Bronchial epithelial cell (primary cell): ENCODE measurements at regions not wholly inside any gene's neighbourhood (a gene's known extent, or its start where the extent isn't known, plus 50 kb on each side); places are given as distances from the start of the nearest gene placed in this dataset.

Experiments used
- DNase-seq: peaks from one replicate; pipeline ENCODE4 v3.0.0-alpha.2; 2010; ENCODE audit warnings: low read depth
- FAIRE-seq: peaks from 2 replicates; lab custom pipeline; 2011; peaks lifted over from hg19 to GRCh38; lab: Jason Lieb, UNC
- H3K27me3 ChIP-seq: 2 replicates; pipeline ENCODE4 v1.5.1; 2011; ENCODE audit warnings: low read length; ENCODE audit not compliant: control insufficient read depth, insufficient read depth
- H3K36me3 ChIP-seq: 2 replicates; pipeline ENCODE4 v1.5.1; 2011; ENCODE audit warnings: low read length; ENCODE audit not compliant: control insufficient read depth, insufficient read depth
- H3K4me3 ChIP-seq: 2 replicates; pipeline ENCODE4 v1.5.1; 2011; ENCODE audit warnings: mild to moderate bottlenecking, low read depth, low read length, control low read depth
- TF ChIP-seq, protein P1 (sequence below): IDR thresholded peaks from 2 replicates; pipeline ENCODE4 v1.5.1; 2011; ENCODE audit warnings: mild to moderate bottlenecking, moderate library complexity, low read length, control low read depth, inconsistent platforms; ENCODE audit not compliant: insufficient read depth, severe bottlenecking

DNA sequence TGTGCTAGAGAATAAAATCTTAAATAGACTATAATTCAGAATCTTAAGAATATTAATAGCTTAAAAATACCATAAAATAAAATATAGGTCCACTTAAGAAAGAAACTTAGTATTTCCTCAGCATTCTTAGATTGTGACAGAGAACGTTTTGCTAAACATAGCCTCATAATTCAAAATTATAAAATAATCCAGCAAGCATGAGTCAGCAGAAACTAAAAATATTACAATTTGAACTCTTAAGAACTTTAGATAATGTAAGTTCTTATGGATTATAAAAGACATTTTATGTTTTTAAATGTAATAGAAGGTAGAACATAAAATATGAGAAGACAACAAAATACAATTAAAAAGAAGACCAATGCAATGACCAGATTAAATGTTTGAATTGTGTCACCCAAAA is 164.5 kb upstream of the MC4R start:
- FAIRE-seq = no peak
- Histone ChIP-seq H3K36me3 (no peaks in the 10 kb centered on the region), H3K4me3 (no peak overlapping the region), H3K27me3 (no peaks in the 10 kb centered on the region)
- TF ChIP-seq, protein P1, sequence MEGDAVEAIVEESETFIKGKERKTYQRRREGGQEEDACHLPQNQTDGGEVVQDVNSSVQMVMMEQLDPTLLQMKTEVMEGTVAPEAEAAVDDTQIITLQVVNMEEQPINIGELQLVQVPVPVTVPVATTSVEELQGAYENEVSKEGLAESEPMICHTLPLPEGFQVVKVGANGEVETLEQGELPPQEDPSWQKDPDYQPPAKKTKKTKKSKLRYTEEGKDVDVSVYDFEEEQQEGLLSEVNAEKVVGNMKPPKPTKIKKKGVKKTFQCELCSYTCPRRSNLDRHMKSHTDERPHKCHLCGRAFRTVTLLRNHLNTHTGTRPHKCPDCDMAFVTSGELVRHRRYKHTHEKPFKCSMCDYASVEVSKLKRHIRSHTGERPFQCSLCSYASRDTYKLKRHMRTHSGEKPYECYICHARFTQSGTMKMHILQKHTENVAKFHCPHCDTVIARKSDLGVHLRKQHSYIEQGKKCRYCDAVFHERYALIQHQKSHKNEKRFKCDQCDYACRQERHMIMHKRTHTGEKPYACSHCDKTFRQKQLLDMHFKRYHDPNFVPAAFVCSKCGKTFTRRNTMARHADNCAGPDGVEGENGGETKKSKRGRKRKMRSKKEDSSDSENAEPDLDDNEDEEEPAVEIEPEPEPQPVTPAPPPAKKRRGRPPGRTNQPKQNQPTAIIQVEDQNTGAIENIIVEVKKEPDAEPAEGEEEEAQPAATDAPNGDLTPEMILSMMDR = no peak
- no peak for DNase-seq

DNA sequence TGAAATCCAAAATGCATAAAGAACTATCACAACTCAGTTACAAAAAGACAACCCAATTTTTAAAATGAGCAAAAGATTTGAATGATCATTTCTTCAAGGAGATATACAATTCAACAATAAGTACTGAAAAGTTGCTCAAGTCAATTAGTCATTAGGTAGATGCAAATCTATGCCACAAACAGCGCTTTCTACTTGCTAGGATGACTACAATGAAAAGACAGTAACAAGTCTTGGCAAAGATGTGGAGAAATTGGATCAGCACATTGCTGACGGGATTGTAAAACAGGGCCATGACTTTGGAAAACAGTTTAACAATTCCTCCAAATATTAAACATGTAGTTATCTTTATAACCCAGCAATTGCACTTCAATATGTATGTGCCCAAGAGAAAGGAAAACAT is 166.3 kb upstream of the MC4R start:
- no peaks in the 10 kb centered on the region for H3K36me3 ChIP-seq
- H3K4me3 ChIP-seq = no peak overlapping the region
- TF ChIP-seq, protein P1 = no peak
- FAIRE-seq (no peak), DNase-seq (peak; percentile 69)
- no peaks in the 10 kb centered on the region for H3K27me3 ChIP-seq

DNA sequence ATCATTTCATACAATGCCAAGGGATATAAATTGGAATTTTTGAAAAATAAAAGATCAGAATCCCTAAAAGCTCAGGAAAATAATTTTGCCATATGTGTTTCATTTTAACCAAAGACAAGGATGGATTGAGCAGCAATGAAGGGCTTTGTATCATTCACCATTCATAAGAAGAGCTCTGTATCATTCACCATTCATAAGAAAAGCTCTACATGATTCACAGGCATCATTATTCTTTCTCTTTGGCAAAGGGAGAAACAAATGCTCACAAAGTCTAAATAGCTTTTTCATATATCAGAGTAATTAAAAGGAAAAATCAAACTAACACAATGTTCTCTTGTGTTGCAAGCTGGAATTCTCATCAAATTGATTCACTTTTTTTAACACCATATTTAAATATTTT is 169.1 kb upstream of the MC4R start:
- FAIRE-seq = no peak
- Histone ChIP-seq H3K27me3 (no peaks in the 10 kb centered on the region), H3K36me3 (no peaks in the 10 kb centered on the region), H3K4me3 (no peak overlapping the region)
- DNase-seq = no peak
- TF ChIP-seq, protein P1 = no peak

DNA sequence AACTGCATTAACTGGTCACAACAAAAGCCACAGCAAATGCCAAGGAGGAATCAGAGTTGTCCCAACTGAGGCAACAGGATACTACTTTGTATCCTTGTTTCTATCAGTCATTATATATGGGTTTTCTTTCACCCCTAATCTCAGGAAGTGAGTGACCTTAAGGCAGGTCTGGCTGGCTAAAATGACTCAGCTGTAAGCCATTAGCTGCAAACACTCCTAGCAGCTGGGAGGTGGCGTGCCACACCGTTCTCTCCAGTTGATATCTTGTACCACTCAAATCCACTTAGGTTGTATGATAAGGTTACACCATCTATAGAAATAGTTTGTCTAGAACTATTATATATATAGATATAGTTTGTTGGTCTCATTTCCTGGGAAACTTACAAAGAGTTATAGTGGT is 171.1 kb upstream of the MC4R start:
- no peak overlapping the region for H3K4me3 ChIP-seq
- TF ChIP-seq, protein P1 = no peak
- FAIRE-seq (no peak), DNase-seq (peak; percentile 17)
- H3K36me3 ChIP-seq = no peaks in the 10 kb centered on the region
- no peaks in the 10 kb centered on the region for H3K27me3 ChIP-seq

DNA sequence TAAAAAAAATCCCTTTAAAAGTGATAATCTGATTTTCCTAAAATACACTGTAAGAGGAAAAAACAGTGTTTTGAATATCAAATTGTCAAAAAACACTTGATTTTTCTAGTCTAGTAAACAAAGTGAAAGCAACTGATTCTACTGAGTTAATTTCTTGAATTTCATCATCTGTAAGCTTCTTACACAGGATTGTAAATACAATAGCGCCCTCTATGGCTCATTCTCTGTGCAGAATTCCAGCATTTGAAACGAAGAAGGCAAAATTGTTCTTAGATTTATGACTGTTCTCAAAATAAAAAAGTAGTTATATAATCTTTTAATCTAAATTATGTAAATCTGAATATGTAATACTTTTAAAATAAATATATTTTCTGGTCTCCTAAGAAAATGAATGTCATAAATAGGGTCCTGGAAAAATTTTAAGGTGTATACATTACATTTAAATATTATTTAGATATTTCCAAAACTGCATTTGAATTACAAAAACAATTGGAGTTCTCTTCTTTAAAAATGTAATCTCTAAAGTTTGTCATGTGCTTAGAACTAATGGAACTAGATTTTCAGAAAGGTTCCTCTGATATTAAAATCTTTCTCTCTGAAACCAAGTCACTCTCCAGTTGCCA is 176.9 kb upstream of the MC4R start:
- no peak overlapping the region for H3K4me3 ChIP-seq
- DNase-seq (peak; percentile 74), FAIRE-seq (no peak)
- no peaks in the 10 kb centered on the region for H3K27me3 ChIP-seq
- no peaks in the 10 kb centered on the region for H3K36me3 ChIP-seq
- TF ChIP-seq, protein P1 = peak; percentile 47

DNA sequence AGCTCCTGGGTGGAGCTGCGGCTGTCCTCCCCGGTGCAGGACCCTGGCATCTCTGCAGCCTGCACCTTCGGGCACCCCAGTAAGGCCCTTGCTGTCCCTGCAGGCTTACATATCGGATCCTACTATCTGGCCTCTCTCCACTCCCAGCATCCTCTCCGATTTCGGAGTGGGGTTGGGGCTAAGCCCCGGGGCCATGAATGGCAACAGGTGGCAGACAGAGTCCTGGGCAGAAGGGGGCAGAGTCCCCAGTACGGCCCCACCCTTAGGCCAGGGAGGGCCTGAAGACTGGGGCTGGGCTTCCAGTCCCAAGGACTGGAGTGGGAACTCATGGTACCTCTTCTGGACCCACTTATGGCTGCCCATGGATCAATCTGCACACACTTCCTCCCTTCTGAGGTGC is 180.4 kb upstream of the MC4R start:
- DNase-seq = no peak
- Histone ChIP-seq H3K36me3 (no peaks in the 10 kb centered on the region), H3K4me3 (no peak overlapping the region), H3K27me3 (no peaks in the 10 kb centered on the region)
- no peak for FAIRE-seq
- TF ChIP-seq, protein P1 = no peak
